ENCODE measurements at regions not wholly inside any gene's neighbourhood (a gene's known extent, or its start where the extent isn't known, plus 50 kb on each side); places are given as distances from the start of the nearest gene placed in this dataset.

GRCh38 chr17:37833237-37833859, 88.5 kb upstream of the HNF1B start:
- Histone ChIP-seq H3K27me3 (no peaks in the 10 kb centered on the region), H3K27ac (no peak overlapping the region), H3K9me3 (no peaks in the 10 kb centered on the region), H3K4me1 (ENCODE audit: control insufficient read depth in 1 of 2, insufficient read depth in 1 of 2, low read depth in 1 of 2, low read length in 1 of 2) (peaks cover 13% of the 10 kb centered on the region in 2 experiments), H3K36me3 (no peaks in the 10 kb centered on the region), H3K4me3 (ENCODE audit: low read depth in 1 of 2, low read length in 1 of 2) (no peak overlapping the region)
- no peak for TF ChIP-seq CTCF (IDR thresholded peaks at IDR 0.05)

GRCh38 chr17:37831986-37832385, 87.1 kb upstream of the HNF1B start:
- Histone ChIP-seq H3K4me1 (ENCODE audit: control insufficient read depth in 1 of 2, insufficient read depth in 1 of 2, low read depth in 1 of 2, low read length in 1 of 2) (peaks cover 21% of the 10 kb centered on the region in 2 experiments), H3K27me3 (no peaks in the 10 kb centered on the region), H3K9me3 (no peaks in the 10 kb centered on the region), H3K27ac (no peak overlapping the region), H3K36me3 (no peaks in the 10 kb centered on the region), H3K4me3 (ENCODE audit: low read depth in 1 of 2, low read length in 1 of 2) (no peak overlapping the region)
- TF ChIP-seq CTCF (IDR thresholded peaks at IDR 0.05): no peak

GRCh38 chr17:37831492-37831891, 86.6 kb upstream of the HNF1B start:
- Histone ChIP-seq H3K4me3 (ENCODE audit: low read depth in 1 of 2, low read length in 1 of 2) (no peak overlapping the region), H3K27ac (no peak overlapping the region), H3K36me3 (no peaks in the 10 kb centered on the region), H3K4me1 (ENCODE audit: control insufficient read depth in 1 of 2, insufficient read depth in 1 of 2, low read depth in 1 of 2, low read length in 1 of 2) (peaks cover 26% of the 10 kb centered on the region in 2 experiments), H3K9me3 (no peaks in the 10 kb centered on the region), H3K27me3 (no peaks in the 10 kb centered on the region)
- TF ChIP-seq CTCF (IDR thresholded peaks at IDR 0.05): no peak

- Histone ChIP-seq H3K4me3 (ENCODE audit: low read depth in 1 of 2, low read length in 1 of 2) (no peak overlapping the region), H3K27ac (no peak overlapping the region), H3K36me3 (no peaks in the 10 kb centered on the region), H3K27me3 (no peaks in the 10 kb centered on the region), H3K9me3 (no peaks in the 10 kb centered on the region), H3K4me1 (ENCODE audit: control insufficient read depth in 1 of 2, insufficient read depth in 1 of 2, low read depth in 1 of 2, low read length in 1 of 2) (peaks cover 29 to 30% of the 10 kb centered on the region in 2 experiments)
- no peak for TF ChIP-seq CTCF (IDR thresholded peaks at IDR 0.05)
These were observed 85.5 kb upstream of the HNF1B start for GRCh38 chr17:37830151-37830993.

- no peak for TF ChIP-seq CTCF (IDR thresholded peaks at IDR 0.05)
- H3K4me3 ChIP-seq (ENCODE audit: low read depth in 1 of 2, low read length in 1 of 2): no peak overlapping the region
- H3K27ac ChIP-seq: no peak overlapping the region
- H3K36me3 ChIP-seq: no peaks in the 10 kb centered on the region
- H3K9me3 ChIP-seq: no peaks in the 10 kb centered on the region
- H3K4me1 ChIP-seq (ENCODE audit: control insufficient read depth in 1 of 2, insufficient read depth in 1 of 2, low read depth in 1 of 2, low read length in 1 of 2): peaks cover 29 to 30% of the 10 kb centered on the region in 2 experiments
- no peaks in the 10 kb centered on the region for H3K27me3 ChIP-seq
These were observed 84.8 kb upstream of the HNF1B start for GRCh38 chr17:37829592-37830123.

Data from neutrophil (primary cell).